ENCODE measurements at regions not wholly inside any gene's neighbourhood (a gene's known extent, or its start where the extent isn't known, plus 50 kb on each side); places are given as distances from the start of the nearest gene placed in this dataset.

DNA sequence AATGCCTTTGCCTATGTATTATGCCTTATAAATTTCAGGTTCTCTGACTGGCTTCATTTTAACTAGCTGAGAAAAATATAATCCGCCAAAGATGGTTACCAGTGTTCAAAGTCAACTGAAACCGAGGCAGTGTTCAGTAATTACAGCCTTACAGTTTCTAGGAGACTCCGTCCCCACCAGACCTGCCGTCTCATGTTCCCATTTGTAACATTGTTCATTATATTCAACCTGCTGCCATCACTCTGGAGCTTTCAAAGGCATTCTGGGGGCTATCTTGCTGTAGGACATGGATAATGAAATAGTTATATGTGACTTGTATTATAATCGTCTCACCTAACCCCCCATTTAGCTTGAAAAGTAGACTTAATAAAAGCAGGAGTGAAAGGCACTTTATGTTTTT, 302.5 kb downstream of the RWDD3 start (continued):
- TF ChIP-seq SIN3A (conservative IDR thresholded peaks at IDR 0.05 in 1 of 2, IDR thresholded peaks at IDR 0.05 in 1 of 2; ENCODE audit: low read depth in 1 of 2, low read length in 2 of 2) (no peak), RXRA (IDR thresholded peaks at IDR 0.05; ENCODE audit: insufficient read depth, low read depth, low read length) (no peak), CTBP2 (IDR thresholded peaks at IDR 0.05; ENCODE audit: borderline replicate concordance, insufficient read depth, insufficient read length, low read length) (no peak), ASH2L (IDR thresholded peaks at IDR 0.05; ENCODE audit: low read length) (no peak), GABPA (IDR thresholded peaks at IDR 0.05; ENCODE audit: borderline replicate concordance, insufficient read depth, low read length) (no peak), MAFK (IDR thresholded peaks at IDR 0.05; ENCODE audit: low read depth, low read length) (no peak)

All from H1 (cell line).